Sigmoid colon (tissue), 6 donors: ENCODE measurements at regions not wholly inside any gene's neighbourhood (a gene's known extent, or its start where the extent isn't known, plus 50 kb on each side); places are given as distances from the start of the nearest gene placed in this dataset.

Experiments used
- DNase-seq: peaks from one replicate; pipeline ENCODE4 v3.0.0-alpha.2; 2019
- H3K27ac ChIP-seq, 4 donors: fragments of 200-600 bp; sonication (generic); one replicate each; pipeline ENCODE4 v1.5.1; 2016 to 2019; ENCODE audit warnings: mild to moderate bottlenecking in 1 of 4
- H3K27me3 ChIP-seq, 3 donors: fragments of 200-600 bp; sonication (generic); one replicate each; pipeline ENCODE4 v1.5.1; 2019; ENCODE audit warnings: mild to moderate bottlenecking in 1 of 3
- H3K36me3 ChIP-seq, 4 donors: fragments of 200-600 bp; sonication (generic); one replicate each; pipeline ENCODE4 v1.5.1; 2016 to 2019
- H3K4me1 ChIP-seq, 4 donors: fragments of 200-600 bp; sonication (generic); one replicate each; pipeline ENCODE4 v1.5.1; 2017 to 2019
- H3K4me3 ChIP-seq, 4 donors: fragments of 200-600 bp; sonication (generic); one replicate each; pipeline ENCODE4 v1.5.1; 2017 to 2019; ENCODE audit warnings: mild to moderate bottlenecking in 2 of 4, moderate library complexity in 1 of 4
- H3K9me3 ChIP-seq, 4 donors: fragments of 200-600 bp in 3 of 4; sonication (generic) in 3 of 4; one replicate each; pipeline versions ENCODE4 v1.5.1 to v1.6.1; 2013 to 2019
- EP300 ChIP-seq, 4 donors: sonication (generic); formaldehyde crosslinking; IDR thresholded peaks; one replicate each; pipeline ENCODE4 v1.6.1; 2017; ENCODE audit warnings: antibody characterized with exemption in 4 of 4
- POLR2A ChIP-seq, 2 donors: fragments of 450-650 bp; IDR thresholded peaks; one replicate each; pipeline ENCODE4 v1.6.1; 2016; ENCODE audit warnings: antibody characterized with exemption in 2 of 2, mild to moderate bottlenecking in 2 of 2, moderate library complexity in 2 of 2
- POLR2AphosphoS5 ChIP-seq, 4 donors: sonication (generic); formaldehyde crosslinking; IDR thresholded peaks; one replicate each; pipeline ENCODE4 v1.6.1; 2017; ENCODE audit warnings: antibody characterized with exemption in 4 of 4
- WGBS, 2 donors: extraction: QIAGEN DNeasy Blood & Tissue Kit; methylation state at CpG; one replicate each; pipeline ENCODE4 v1.1.7; 2013; 5-methylcytosine and 5-hydroxymethylcytosine counted together
- intact Hi-C: fragments of 100-400 bp; cut with DNase I; formaldehyde crosslinking; loops from one replicate; pipeline ENCODE4 v1.15.1; 2023
- TF ChIP-seq, protein P1 (sequence below), 4 experiments: fragments of 450-650 bp in 3 of 4; fragments of 200-600 bp in 1 of 4; IDR thresholded peaks; one replicate each; pipeline ENCODE4 v1.5.1; 2016 to 2019; ENCODE audit warnings: antibody characterized with exemption in 4 of 4, mild to moderate bottlenecking in 3 of 4, moderate library complexity in 2 of 4
- donor health status: healthy with polysubstance abuse.
- donor health status: healthy.

DNA sequence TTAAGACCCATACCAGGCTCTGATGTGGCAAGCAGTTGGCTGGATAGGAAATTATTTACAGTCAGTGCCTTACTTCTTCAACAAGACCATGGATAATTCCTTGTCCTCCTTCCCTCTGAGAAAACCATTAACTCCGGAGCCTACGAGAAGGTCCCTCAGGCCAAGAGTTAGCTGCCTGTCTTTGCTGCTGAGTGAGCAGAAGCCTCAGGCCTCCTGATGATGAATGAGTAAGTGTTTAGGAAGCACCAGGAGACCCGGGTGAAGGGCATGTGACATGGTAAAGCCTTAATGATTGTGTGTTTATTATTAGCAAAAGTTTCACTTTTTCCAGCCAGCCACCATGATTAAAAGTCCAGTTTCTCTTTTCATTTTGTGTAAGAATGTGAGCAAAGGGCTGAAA, 174.9 kb upstream of the TOPAZ1 start:
- H3K9me3 ChIP-seq, result no peaks in the 10 kb centered on the region
- no peak overlapping the region for H3K27ac ChIP-seq
- TF ChIP-seq, protein P1, sequence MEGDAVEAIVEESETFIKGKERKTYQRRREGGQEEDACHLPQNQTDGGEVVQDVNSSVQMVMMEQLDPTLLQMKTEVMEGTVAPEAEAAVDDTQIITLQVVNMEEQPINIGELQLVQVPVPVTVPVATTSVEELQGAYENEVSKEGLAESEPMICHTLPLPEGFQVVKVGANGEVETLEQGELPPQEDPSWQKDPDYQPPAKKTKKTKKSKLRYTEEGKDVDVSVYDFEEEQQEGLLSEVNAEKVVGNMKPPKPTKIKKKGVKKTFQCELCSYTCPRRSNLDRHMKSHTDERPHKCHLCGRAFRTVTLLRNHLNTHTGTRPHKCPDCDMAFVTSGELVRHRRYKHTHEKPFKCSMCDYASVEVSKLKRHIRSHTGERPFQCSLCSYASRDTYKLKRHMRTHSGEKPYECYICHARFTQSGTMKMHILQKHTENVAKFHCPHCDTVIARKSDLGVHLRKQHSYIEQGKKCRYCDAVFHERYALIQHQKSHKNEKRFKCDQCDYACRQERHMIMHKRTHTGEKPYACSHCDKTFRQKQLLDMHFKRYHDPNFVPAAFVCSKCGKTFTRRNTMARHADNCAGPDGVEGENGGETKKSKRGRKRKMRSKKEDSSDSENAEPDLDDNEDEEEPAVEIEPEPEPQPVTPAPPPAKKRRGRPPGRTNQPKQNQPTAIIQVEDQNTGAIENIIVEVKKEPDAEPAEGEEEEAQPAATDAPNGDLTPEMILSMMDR (IDR thresholded peaks at IDR 0.05), result no peak
- TF ChIP-seq POLR2A (IDR thresholded peaks at IDR 0.05), result no peak
- TF ChIP-seq POLR2AphosphoS5 (IDR thresholded peaks at IDR 0.05), result no peak
- TF ChIP-seq EP300 (IDR thresholded peaks at IDR 0.05), result no peak
- WGBS, 2 donors, result 70 to 89% methylated on average over 3 of the region's 3 CpGs
- no peak for DNase-seq
- intact Hi-C loops, result no loop called here
- H3K4me1 ChIP-seq, result no peaks in the 10 kb centered on the region
- peaks cover 0 to 11% (median 0%) of the 10 kb centered on the region in 3 donors for H3K27me3 ChIP-seq
- no peaks in the 10 kb centered on the region for H3K36me3 ChIP-seq
- no peak overlapping the region for H3K4me3 ChIP-seq

DNA sequence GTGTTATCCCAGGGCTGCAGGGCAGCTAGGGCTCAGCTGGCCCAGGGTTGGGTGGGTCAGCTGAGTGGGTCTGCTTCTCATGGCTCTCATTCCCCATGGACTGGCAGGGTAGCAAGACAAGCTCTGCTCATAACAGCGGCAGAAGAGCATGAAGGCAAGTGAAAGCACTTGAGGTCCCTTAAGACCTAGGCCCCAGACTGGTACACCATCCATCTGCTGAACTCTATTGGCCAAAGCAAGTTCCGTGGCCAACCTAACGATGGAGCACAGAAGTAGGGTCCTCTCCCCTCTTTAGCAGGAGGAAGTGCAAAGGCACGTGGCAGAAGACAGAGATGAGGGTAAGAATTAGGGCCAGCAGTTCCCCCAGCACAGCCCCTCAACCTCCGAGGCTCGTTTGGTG, 174.3 kb upstream of the TOPAZ1 start:
- Histone ChIP-seq H3K9me3 (no peaks in the 10 kb centered on the region), H3K36me3 (no peaks in the 10 kb centered on the region), H3K27ac (no peak overlapping the region), H3K4me3 (no peak overlapping the region), H3K4me1 (no peaks in the 10 kb centered on the region), H3K27me3 (peaks cover 0 to 4% (median 0%) of the 10 kb centered on the region in 3 donors)
- no peak for DNase-seq
- TF ChIP-seq EP300 (IDR thresholded peaks at IDR 0.05) (no peak), POLR2A (IDR thresholded peaks at IDR 0.05) (no peak), POLR2AphosphoS5 (IDR thresholded peaks at IDR 0.05) (no peak)
- TF ChIP-seq, protein P1 (IDR thresholded peaks at IDR 0.05), result no peak
- WGBS, 2 donors, result 85 to 89% methylated on average over 6 of the region's 6 CpGs
- intact Hi-C loops, result no loop called here

DNA sequence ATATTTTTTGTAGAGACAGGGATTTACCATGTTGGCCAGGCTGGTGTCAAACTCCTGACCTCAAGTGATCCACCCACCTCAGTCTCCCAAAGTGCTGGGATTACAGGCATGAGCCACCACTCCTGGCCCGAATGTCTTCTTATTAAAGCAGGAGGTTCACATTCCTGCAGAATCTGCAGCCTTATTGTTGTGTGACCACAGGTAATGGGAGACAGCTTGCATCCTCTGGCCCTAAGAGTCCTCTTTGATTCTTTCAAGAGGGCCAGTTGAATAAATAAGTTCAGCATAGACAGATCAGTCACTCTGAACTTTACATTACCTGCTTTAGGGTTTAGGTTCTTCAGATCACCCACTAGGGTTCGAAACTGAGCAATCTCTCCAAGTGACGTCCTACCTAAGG, 172.9 kb upstream of the TOPAZ1 start:
- H3K27ac ChIP-seq, result no peak overlapping the region
- H3K27me3 ChIP-seq, result no peaks in the 10 kb centered on the region
- DNase-seq, result no peak
- H3K9me3 ChIP-seq, result no peaks in the 10 kb centered on the region
- no peaks in the 10 kb centered on the region for H3K4me1 ChIP-seq
- intact Hi-C loops, result no loop called here
- 94 to 95% methylated on average over 3 of the region's 3 CpGs for WGBS, 2 donors
- no peak for TF ChIP-seq POLR2A (IDR thresholded peaks at IDR 0.05)
- no peak for TF ChIP-seq EP300 (IDR thresholded peaks at IDR 0.05)
- TF ChIP-seq, protein P1 (IDR thresholded peaks at IDR 0.05), result no peak
- no peak for TF ChIP-seq POLR2AphosphoS5 (IDR thresholded peaks at IDR 0.05)
- no peaks in the 10 kb centered on the region for H3K36me3 ChIP-seq
- no peak overlapping the region for H3K4me3 ChIP-seq

DNA sequence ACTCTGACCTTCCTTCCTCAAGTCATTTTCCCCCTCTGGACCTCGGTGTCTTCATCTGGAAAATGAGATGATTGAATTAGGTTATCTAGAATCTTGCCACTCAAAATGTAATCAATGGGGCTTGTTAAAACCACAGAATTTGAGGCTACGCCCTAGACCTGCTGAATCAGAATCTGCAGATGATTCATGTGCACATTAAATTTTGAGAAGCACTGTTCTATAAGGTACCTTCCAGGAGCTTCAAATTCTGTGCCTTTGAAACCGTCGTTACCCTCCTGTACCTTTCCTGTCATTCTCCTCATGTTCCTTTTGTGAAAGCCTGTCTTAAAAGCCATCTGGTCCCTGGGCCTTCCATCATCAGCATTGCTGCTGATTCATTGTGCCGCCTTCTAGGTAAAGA, 172.4 kb upstream of the TOPAZ1 start:
- Histone ChIP-seq H3K27me3 (no peaks in the 10 kb centered on the region), H3K36me3 (no peaks in the 10 kb centered on the region), H3K4me3 (no peak overlapping the region), H3K9me3 (no peaks in the 10 kb centered on the region), H3K4me1 (no peaks in the 10 kb centered on the region), H3K27ac (no peak overlapping the region)
- intact Hi-C loops, result no loop called here
- TF ChIP-seq EP300 (IDR thresholded peaks at IDR 0.05) (no peak), POLR2AphosphoS5 (IDR thresholded peaks at IDR 0.05) (no peak)
- 65 to 67% methylated on average over 5 of the region's 5 CpGs for WGBS, 2 donors
- no peak for DNase-seq

DNA sequence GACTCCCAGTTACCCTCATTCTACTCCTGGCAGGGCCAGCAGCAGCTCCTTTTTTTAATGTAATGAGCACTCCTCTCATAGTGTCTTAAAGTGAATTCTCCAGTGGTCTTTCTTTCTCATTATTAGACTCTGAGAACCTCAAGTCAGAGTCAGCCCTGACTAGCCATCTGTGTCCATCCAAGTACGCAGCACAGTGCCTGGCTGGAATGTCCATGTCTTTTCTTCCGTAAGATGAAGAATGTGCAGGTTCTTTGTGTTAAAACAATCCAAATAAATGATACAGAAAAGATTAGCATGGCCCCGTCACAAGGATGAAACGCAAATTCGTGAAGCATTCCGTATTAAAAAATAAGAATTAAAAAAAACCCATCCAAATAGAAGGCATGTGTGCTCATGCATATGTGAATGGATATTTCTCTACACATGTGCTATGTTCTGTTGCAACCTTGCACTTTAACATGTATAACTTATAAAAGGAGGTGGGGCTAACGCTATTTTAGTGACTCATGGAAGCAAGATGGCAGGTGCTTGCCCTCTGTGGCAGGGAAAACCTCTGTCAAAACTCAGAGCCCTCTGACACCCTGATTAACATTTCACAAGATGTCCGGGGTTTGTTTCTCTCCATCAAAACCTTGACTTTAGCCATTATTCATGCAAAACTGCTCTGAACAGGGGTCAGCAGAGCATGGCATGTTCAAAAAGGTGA, 170.7 kb upstream of the TOPAZ1 start:
- Histone ChIP-seq H3K4me1 (no peaks in the 10 kb centered on the region), H3K27ac (no peak overlapping the region), H3K9me3 (no peaks in the 10 kb centered on the region), H3K27me3 (no peaks in the 10 kb centered on the region), H3K36me3 (no peaks in the 10 kb centered on the region), H3K4me3 (no peak overlapping the region)
- no peak for DNase-seq
- intact Hi-C loops, result no loop called here
- TF ChIP-seq POLR2AphosphoS5 (IDR thresholded peaks at IDR 0.05), result no peak
- no peak for TF ChIP-seq EP300 (IDR thresholded peaks at IDR 0.05)
- TF ChIP-seq POLR2A (IDR thresholded peaks at IDR 0.05), result no peak
- TF ChIP-seq, protein P1 (IDR thresholded peaks at IDR 0.05), result no peak
- WGBS, 2 donors, result 93 to 94% methylated on average over 8 of the region's 8 CpGs
